ENCODE measurements at regions not wholly inside any gene's neighbourhood (a gene's known extent, or its start where the extent isn't known, plus 50 kb on each side); places are given as distances from the start of the nearest gene placed in this dataset.
A peak's percentile ranks its signal among the peaks of the same experiment; 100 is the strongest.
"Not testable (repeated sequence)": the region's sequence is repeated elsewhere in the genome, so short reads cannot be mapped to it uniquely, and the experiment has no call there.

DNA sequence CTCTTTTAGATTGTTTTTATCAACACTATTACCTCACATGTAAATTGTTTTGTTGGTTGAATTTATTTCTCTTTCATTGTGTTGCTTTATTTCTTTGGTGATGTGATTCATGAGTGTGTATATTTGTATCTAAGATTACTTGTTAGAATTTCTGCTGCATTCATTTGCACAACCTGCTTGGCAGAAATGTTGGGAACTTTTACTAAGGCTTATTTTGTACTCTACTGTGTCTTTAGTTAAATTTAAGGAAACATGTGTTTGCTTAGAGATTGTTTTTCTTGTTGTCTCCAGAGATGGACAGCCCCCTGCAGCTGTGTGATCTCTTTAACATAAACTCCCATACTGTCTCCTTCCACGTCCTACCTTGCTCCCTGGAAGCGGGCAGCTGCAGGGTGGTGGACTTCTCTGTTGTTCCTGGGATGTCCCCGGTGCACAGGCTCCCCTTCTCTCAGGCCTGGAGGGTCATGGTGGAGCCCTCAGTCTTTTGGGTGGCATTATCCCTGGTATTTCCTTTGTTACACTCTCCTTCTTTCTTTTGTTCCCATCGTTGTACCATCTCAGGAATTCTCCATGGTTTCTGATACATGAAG, 212.0 kb upstream of the SPRY2 start:
- peak; percentile 46 for FAIRE-seq

DNA sequence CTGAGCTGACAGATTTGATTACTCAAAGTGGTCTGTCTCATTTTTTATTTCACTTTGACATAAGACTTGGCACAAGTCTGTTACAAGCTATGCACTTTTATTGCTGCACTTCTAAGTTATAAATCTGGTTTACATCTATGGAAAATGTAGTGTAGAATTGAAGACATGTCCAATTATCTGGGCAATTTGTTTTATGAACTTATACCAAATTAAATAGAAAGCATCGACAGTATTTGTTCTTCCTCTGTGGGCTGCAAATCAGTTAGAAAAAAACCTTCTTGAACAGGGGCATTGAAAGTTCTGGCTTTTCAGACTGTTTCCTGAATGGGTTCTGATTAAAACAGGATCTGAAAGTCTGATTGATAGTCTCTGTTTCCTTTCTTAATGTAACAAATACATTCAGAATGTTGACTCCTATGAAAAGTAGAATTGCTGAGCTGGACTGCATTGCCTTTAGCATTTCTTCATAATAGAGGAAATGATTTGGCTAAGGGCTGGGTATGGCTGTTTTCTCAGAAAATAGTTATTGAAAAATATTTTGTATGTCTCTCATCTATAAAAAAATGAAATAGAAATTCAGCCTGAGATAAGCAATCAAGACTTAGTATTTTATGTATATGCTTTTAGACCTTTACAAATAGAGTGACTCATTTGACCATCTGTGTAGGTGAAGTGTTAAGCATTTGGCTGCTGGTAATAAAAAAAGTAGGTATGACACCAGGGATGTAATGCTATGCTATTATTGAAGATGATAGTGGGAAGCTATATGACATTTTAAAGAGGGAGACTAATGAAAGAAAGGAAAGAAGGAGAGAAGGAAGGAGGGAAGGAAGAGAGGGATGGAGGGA, 210.9 kb upstream of the SPRY2 start:
- FAIRE-seq: no peak

DNA sequence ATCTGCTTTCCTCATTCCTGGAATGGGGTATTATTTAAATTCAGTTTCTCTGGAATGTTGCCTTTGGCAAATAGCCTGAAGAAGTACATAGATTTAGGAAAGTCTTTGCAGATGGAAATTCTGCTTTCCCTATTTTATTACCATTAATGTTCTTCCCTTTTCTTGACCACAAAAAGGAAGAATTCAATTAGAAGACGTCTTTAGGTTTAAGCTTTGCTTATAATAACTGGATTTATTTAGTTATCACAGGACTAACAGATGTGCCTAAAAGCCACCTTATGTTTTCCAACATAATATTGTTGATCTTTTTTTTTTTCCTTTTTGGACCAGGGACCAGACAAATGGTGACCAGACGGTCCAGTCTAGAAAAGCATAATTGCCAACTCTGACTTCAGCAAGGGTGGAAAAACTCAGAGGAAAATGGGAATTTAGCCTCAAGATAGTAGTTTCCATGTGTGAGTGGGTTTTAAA, 210.1 kb upstream of the SPRY2 start:
- no peak for FAIRE-seq

DNA sequence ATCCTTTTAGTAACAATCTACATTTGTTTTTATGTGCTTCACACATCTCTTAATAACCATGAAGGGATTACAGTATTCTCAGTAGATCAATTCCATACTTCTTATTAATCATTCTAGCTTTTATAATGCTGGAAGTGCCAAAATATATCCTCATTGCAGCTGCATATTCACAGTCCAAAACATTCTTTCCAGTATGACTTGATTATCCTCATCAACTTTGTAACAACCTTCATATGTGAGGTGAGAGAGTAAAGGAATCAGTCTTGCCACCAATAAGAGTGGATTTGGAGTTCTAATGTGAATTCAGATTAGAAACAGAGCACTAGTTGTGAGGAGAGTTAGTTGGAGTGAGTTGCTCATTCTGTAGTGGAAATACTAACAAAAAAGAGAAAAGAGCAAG, 208.0 kb upstream of the SPRY2 start:
- FAIRE-seq: no peak

DNA sequence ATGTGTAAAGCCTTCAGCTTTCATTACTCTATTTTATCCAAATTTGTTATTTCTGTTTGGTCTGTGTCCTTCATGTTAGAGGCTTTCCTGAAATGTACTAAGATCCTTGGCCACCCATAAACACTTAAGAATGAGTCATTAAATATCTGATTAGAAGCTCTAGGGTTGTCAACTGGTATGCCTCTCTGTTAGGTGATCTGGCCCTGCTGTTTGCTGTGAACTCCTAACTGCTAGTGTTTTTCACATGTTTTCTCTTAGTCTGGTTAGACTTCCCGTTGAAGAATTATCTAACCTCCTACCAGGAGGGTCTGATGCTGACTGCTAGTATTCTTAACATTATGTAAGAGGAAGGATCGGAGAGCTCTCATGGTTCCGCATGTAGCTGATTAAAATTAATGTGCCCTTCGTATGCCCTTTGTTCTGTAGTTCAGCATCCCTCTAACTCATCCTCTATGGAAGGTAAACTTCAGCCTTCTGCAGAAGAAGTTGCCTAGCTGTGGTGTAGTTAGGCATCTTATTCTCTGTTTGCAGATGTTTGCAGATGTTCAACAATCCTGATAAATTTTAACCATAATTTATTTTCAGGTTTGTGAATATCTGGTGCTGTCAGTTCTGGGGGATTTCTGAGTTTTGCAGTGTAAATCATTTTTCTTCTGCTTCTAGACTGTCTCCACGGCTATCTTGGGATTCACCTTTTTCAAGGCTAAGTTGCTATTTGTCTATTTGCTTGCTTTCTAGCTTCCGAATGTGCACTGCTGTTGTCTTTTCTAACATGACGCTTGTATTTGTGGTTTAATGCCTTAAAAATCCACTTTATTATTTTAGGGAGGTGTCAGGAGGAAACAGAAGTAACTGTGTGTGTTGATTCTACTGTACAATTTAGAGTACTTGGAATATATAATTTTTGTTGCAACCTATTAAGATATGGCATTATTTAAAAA, 207.2 kb upstream of the SPRY2 start:
- no peak for FAIRE-seq

DNA sequence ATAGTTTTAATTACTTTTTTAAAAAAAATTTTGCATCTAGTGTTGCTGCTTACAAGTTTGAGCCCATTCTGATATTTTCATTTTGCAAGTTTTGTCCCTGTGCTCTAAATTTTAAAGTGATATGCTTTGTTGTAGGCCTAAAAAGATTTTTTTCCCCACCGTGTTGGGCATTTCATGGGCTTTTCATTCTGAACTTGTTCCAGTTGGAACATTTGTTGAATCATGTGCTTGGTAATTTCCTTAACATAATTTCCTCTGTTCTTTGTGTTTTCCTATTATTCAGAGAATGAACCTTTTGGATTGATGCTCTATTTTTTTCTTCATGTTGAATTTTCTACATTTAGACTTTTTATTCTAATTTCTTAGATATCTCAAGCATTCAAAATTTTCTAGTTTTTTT, 206.4 kb upstream of the SPRY2 start:
- FAIRE-seq: no peak

DNA sequence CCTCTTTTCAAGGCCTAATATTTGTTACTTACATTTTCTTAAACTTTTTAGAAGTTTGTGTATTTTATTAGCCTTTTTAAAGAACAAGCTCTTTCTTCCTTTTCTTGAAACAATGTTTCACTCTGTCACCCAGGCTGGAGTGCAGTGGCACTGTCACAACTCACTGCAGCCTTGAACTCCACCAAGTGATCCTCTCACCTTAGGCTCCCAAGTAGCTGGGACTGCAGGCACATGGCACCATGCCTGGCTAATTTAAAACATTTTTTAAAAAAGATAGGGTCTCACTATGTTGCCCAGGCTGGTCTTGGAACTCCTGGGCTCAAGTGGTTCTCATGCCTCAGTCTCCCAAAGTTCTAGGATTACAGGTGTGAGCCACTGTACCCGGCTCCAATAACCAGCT, 192.2 kb upstream of the SPRY2 start:
- no peak for FAIRE-seq

DNA sequence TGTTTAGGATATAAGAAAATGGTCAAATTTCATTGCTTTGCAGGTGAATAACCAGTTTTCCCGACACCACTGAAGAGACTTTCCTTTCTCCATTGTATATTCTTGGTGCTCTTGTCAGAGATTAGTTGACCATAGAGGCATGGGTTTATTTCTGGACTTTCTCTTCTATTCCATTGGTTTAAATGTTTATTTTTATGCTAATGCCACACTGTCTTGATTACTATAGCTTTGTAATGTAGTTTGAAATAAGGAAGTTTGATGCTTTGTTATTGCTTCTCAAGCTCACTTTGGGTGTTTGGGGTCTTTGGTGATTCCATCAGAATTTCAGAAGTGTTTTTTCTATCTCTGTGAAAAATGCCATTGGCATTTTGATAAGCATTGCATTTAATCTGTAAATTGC, 190.0 kb upstream of the SPRY2 start:
- no peak for FAIRE-seq

DNA sequence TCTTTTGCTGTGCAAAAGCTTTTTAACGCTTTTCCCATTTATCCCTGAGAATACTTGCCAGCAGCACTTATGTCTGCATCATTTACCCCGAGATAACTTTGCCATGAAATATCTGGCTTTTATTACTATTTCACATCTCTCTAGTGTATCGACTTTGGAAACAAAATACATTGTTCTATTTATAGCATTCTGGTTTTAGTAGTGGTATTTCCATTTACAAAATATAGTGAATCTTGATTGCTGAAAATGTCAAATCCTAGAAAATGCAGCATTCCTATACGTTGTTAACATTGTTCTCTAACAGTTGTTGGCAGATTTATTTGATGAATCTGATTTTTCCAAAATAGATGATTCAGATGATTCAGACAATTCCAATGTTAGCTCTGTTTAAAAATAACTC, 189.3 kb upstream of the SPRY2 start:
- FAIRE-seq: no peak

DNA sequence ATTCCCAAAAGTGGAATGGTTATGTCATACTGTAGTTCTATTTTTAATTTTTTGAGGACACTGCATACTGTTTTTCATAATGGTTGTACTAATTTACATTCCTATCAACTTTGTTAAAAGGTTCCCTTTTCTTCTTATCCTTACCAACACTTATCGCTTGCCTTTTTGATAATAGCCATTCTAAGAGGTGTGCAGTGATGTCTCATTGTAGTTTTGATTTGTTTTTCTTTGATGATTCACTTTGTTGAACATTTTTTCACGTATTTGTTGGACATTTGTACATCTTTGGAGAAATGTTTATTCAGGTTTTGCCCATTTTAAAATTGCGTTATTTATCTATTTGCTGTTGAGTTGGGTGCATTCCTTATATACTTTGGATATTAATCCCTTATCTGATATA, 188.8 kb upstream of the SPRY2 start:
- no peak for FAIRE-seq

DNA sequence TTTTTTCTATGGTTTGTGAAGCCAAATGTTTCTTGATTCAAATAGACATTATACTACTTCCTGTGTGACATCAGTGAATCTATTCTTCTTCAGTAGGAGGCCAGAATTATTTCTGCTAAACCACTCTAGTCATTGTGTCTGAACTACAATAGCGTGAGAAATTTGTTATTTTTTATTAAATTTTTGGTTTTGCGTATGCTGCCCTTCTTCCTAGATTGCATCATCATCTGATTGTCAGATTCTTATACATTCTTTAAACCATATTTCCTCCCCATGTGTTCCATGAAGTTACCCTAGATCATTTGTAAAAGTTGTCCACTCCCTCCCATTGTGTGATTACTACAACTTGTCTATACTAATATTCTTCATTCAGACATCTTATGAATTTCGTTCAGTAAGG, 187.8 kb upstream of the SPRY2 start:
- no peak for FAIRE-seq

DNA sequence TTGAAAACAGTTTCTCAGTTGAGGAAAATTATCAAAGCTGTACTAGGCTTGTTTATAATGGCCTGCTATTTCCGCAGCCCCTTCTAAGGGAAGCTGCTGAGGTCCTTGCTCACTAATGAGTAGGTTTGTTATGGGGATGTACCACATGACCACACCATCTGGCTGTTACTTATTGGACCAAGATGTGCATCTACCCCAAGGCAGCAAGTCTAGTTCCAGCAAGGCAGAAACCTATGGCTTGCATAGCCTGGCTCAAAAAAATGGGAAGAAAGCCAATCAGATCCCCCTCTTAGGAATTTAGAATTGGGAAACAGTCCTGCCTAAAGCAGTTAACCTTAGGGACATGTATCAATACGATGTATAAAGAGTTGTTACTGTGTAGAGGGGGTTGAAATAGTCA, 186.5 kb upstream of the SPRY2 start:
- no peak for FAIRE-seq

DNA sequence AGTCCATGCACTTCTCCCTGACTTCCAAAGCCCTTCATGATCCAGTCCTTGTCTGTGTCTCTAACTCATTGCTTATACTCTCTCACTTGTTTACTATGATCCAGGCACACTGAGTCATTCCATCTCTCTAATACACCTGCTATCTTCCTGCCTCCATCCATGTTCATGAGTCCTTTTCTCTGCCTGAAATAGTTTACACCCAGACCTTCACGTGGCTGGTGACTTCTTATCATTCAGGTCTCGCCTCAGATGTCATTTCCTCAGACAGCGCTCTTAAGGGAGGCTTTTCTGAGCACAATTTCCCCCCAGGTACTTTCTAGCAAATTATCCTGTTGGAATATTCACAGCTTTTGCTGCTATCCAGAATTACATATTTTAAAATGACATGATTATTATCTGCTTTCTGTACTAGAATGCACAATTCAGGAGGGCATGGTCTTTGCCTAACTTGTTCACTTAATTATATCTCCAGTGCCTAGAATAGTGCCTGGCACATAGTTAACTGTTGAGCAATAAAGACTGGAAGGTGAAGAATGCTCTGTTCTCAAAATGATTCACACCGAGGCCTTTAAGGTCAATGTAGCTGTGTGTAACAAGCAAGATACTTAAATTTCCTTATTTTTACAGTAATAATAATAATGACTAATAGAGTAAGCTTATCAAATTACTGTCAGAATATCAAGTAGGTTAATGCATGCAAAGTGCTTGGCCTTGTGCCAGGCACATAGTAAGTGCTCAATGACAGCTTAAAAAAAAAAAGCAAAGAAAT, 183.7 kb upstream of the SPRY2 start:
- no peak for FAIRE-seq

DNA sequence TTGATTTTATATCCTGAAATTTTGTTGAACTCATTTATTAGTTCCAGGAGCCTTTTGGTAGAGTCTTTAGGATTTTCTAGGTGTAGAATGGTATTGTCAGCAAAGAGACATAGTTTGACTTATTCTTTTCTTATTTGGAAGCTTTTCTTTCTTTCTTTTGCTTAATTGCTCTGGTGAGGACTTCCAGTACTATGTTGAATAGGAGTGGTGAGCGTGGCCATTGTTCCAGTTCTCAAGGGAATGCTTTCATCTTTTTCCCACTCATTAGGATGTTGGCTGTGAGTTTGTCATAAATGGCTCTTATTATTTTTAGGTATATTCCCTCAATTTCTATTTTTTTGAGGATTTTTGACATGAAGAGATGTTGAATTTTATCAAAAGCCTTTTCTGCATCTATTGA, 182.2 kb upstream of the SPRY2 start:
- FAIRE-seq: no peak

DNA sequence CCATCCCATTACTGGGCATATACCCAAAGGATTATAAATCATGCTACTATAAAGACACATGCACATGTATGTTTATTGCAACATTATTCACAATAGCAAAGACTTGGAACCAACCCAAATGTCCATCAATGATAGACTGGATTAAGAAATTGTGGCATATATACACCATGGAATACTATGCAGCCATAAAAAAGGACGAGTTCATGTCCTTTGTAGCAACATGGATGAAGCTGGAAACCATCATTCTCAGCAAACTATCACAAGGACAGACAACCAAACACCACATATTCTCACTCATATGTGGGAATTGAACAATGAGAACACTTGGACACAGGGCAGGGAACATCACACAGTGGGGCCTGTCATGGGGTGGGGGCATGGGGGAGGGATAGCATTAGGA, 181.5 kb upstream of the SPRY2 start:
- FAIRE-seq: not testable (repeated sequence)

DNA sequence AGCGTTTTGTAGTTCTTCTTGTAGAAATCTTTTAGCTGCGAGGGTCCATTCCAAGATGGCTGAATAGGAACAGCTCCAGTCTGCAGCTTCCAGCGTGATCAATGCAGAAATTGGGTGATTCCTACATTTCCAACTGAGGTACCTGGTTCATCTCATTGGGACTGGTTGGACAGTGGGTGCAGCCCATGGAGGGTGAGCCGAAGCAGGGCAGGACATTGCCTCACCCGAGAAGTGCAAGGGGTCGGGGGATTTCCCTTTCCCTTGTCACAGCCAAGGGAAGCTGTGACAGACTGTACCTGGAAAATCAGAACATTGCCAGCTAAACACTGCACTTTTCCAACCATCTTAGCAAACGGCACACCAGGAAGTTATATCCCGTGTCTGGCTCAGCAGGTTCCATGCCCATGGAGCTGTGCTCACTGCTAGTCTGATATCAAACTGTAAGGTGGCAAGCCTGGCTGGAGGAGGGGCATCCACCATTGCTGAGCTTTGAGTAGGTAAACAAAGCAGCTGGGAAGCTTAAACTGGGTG, 176.0 kb upstream of the SPRY2 start:
- FAIRE-seq: no peak

DNA sequence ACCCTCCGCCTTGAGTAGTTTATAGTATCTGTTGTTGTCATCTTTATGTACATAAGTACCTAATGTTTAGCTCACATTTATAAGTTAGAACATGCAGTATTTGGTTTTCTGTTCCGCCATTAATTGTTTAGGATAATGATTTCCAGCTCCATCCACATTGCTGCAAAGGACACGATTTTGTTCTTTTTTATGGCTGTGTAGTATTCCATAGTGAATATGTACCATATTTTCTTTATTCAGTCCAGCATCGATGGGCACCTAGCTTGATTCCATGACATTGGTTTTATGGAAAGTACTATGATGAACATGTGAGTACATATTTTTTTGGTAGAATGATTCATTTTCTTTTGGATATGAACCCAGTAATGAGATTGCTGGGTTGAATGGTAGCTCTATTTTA, 174.4 kb upstream of the SPRY2 start:
- FAIRE-seq: no peak

DNA sequence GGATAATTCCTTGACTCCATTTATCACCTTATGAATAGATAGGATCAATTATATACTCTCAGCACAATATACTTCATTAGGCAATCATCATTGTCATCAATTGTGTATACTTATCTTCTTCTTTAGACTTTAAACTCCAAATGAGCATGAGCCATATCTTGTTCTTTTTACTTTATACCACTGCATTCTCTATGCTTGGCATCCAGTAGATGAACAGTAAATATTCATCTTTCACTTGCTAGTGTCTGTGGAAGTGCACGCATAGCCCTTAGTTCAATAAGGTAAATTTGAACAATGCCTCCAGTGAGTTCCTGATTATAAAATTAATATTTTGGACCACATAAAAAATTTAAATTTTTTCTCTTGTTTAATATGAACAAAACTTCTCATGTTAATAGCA, 172.3 kb upstream of the SPRY2 start:
- FAIRE-seq: no peak

DNA sequence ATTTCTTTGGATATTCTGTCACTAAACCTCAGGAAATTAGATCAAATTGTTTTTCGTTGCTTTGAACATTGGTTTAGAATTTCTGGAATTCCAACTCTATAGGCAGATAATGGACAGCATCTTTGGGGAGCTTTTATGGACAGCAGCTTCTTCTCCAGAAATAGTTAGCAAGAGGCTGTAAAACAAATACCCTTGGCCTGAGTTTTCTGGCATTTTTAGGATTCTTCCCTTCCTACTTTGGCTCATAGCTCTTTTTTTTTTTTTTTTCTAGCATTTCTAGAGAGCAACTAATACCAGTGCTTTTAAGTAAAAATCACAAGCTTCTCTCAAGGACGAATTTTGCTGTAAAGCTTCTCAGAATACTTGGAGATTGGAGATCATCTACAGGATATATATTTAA, 169.8 kb upstream of the SPRY2 start:
- FAIRE-seq: no peak

DNA sequence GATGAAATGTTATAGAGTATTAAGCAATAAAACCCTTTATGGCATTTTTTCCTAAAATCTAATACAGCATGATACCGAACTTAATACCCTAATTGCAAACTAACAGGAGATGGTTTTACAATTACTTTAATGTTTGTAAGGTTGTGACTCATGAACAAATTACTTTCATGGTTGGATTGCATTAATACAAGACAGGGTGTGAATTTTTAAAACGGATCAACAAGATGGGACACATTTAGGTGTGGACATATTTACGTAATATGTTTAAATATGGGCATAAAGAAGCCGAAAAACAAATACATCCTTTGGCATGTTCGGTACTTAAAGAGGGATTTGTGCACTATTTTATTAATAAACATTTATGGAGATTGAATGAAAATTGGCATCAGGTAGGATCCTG, 168.3 kb upstream of the SPRY2 start:
- FAIRE-seq: no peak

DNA sequence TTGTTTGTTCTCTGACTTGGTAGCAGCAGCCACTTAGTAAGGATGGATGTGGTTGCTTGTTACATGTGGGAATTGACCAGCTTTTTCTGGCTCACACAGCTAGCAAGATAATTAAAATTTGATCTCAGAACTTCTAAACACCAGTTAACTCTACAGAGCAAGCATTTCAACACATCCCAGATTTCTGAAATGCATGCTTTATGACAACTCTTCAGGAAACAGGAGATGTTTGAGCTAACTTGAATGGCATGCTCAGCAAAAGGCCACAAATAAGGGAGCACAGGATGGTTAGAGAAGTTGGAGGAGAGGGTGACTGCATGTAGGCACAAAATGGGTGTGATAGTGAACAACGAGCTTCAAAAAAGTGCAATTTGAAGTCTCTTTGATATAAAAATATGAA, 167.1 kb upstream of the SPRY2 start:
- no peak for FAIRE-seq

DNA sequence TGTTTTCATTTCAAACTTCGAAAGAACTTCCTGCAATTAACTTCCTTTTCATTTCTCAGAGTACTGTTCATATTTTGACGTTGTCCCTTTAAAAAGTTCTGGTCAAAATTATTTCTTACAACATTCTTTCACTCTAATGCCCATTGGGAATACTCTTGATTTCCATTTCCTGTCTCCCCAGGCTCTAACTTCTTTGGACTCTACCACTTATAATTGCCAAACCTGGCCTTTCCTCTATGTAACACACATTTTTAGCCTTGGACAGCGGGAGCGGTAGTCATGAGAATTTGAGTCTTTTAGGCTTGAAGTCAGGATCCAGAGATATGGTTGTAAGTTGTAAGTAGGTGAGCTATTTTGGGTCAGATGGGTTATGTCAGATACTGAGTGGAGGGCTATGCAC, 163.5 kb upstream of the SPRY2 start:
- FAIRE-seq: no peak

DNA sequence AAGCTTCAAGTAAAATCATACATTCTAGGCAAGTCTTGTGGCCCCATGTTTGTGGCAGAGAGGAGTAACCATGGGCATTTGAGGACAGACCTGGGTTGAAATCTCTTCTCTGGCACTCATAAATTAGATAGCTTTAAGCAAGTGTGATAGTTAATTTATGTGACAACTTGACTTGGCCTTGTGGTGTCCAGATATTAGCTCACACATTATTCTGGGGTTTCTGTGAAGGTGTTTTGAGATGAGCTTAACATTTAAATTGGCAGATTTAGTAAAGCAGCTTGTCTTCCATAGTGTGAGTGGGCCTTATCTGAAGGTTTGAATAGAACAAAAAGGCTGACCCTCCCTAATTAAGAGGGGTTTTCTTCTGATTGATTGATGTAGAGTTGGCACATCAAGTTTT, 161.4 kb upstream of the SPRY2 start:
- FAIRE-seq: no peak
